Astrocyte (in vitro differentiated cells and primary cell): ENCODE measurements at regions not wholly inside any gene's neighbourhood (a gene's known extent, or its start where the extent isn't known, plus 50 kb on each side); places are given as distances from the start of the nearest gene placed in this dataset.

Experiments used
- DNase-seq: peaks from one replicate; pipeline ENCODE4 v3.0.0-alpha.2; 2010; ENCODE audit warnings: low read depth
- FAIRE-seq: peaks from 2 replicates; lab custom pipeline; 2011; peaks lifted over from hg19 to GRCh38; lab: Jason Lieb, UNC
- H2AFZ ChIP-seq: 2 replicates; pipeline ENCODE4 v1.6.0; 2012; ENCODE audit warnings: low read depth, low read length, inconsistent platforms
- H3K27ac ChIP-seq: 2 replicates; pipeline ENCODE4 v1.5.1; 2011; ENCODE audit warnings: low read depth, low read length, inconsistent platforms
- H3K27me3 ChIP-seq: 2 replicates; pipeline ENCODE4 v1.6.0; 2011; ENCODE audit warnings: low read length, inconsistent platforms; ENCODE audit not compliant: insufficient read depth
- H3K36me3 ChIP-seq: 2 replicates; pipeline ENCODE4 v1.5.1; 2011; ENCODE audit warnings: low read length, inconsistent platforms; ENCODE audit not compliant: insufficient read depth
- H3K4me1 ChIP-seq: 2 replicates; pipeline ENCODE4 v1.5.1; 2011; ENCODE audit warnings: low read length, inconsistent platforms; ENCODE audit not compliant: insufficient read depth
- H3K4me2 ChIP-seq: 2 replicates; pipeline ENCODE4 v1.6.0; 2012; ENCODE audit warnings: low read length, inconsistent platforms
- H3K4me3 ChIP-seq: 2 replicates; pipeline ENCODE4 v1.5.1; 2011; ENCODE audit warnings: low read depth, mild to moderate bottlenecking, low read length, inconsistent platforms; ENCODE audit not compliant: insufficient read depth
- H3K79me2 ChIP-seq: 2 replicates; pipeline ENCODE4 v1.6.0; 2012; ENCODE audit warnings: mild to moderate bottlenecking, low read length, inconsistent platforms; ENCODE audit not compliant: insufficient read depth
- H3K9ac ChIP-seq: 2 replicates; pipeline ENCODE4 v1.6.0; 2012; ENCODE audit warnings: mild to moderate bottlenecking, low read length, inconsistent platforms
- H3K9me3 ChIP-seq: 2 replicates; pipeline ENCODE4 v1.5.1; 2012; ENCODE audit warnings: low read depth, mild to moderate bottlenecking, low read length, inconsistent platforms; ENCODE audit not compliant: insufficient read depth
- H4K20me1 ChIP-seq: 2 replicates; pipeline ENCODE4 v1.6.0; 2012; ENCODE audit warnings: low read length, inconsistent platforms; ENCODE audit not compliant: insufficient read depth
- H3K27ac Mint-ChIP-seq: one replicate; pipeline ENCODE4 v1.8.0; 2021; ENCODE audit warnings: mild to moderate bottlenecking, mixed read lengths; ENCODE audit not compliant: unreplicated experiment
- H3K27me3 Mint-ChIP-seq: one replicate; pipeline ENCODE4 v1.8.0; 2021; ENCODE audit warnings: low read depth, mixed read lengths; ENCODE audit not compliant: unreplicated experiment
- H3K36me3 Mint-ChIP-seq: one replicate; pipeline ENCODE4 v1.8.0; 2021; ENCODE audit warnings: low read depth, mixed read lengths; ENCODE audit not compliant: unreplicated experiment
- H3K4me1 Mint-ChIP-seq: one replicate; pipeline ENCODE4 v1.8.0; 2021; ENCODE audit warnings: low read depth, mixed read lengths; ENCODE audit not compliant: unreplicated experiment
- H3K4me3 Mint-ChIP-seq: one replicate; pipeline ENCODE4 v1.8.0; 2021; ENCODE audit warnings: mild to moderate bottlenecking, moderate library complexity, mixed read lengths; ENCODE audit not compliant: unreplicated experiment
- H3K9me3 Mint-ChIP-seq: one replicate; pipeline ENCODE4 v1.8.0; 2021; ENCODE audit warnings: mild to moderate bottlenecking, mixed read lengths; ENCODE audit not compliant: unreplicated experiment
- CTCF ChIP-seq: IDR thresholded peaks from 2 replicates; pipeline ENCODE4 v1.5.1; 2011; ENCODE audit warnings: low read depth, mild to moderate bottlenecking, inconsistent platforms, low read length, moderate library complexity; ENCODE audit not compliant: insufficient read depth
- EZH2 ChIP-seq: IDR thresholded peaks from 2 replicates; pipeline ENCODE4 v1.6.1; 2012; ENCODE audit warnings: mild to moderate bottlenecking, low read length, inconsistent platforms; ENCODE audit not compliant: insufficient read depth

DNA sequence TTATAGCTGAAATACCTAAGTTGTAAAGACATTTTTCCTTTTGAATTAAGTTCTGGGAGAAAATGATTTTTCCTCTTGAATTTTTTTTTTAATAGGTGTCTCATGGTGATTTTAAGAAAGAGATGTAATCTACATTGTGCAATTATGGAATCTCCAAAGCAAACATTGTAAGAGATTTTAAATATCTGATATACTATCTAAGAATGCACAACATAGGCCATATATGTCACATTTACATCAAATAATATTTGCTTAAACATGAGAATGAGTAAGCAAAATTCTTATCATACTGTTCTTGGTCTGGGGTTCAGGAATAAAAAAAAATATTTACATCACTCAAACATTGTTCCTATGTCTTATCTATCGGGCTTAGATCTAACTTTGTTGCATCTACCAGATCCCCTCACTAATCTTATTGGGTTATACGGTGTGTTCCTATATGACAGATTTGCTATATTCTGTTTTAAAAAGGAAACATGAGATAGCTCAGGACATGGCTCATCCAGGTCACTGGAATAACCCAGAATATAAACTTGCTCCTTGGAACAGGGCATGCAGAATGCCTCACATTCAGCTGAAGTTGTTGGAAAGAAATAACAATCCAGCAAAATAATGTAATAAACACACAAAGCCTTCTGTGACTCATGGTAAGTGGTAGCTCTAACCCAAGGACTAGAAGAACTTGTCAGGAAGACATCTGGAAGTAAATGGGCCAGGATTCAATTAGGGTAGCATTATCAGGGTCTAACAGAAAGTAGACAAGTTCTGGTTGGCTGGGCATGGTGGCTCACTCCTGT lies 794.7 kb downstream of the IPMK start:
- no peaks in the 10 kb centered on the region for H4K20me1 ChIP-seq
- no peak overlapping the region for H3K4me2 ChIP-seq
- Mint-ChIP-seq H3K4me3 (no peak overlapping the region), H3K27ac (no peak overlapping the region), H3K9me3 (no peaks in the 10 kb centered on the region), H3K36me3 (no peaks in the 10 kb centered on the region), H3K27me3 (no peaks in the 10 kb centered on the region), H3K4me1 (no peaks in the 10 kb centered on the region)
- no peak overlapping the region for H3K27ac ChIP-seq
- TF ChIP-seq EZH2 = no peak
- TF ChIP-seq CTCF = no peak
- H2AFZ ChIP-seq = no peak overlapping the region
- H3K9me3 ChIP-seq = no peaks in the 10 kb centered on the region
- H3K27me3 ChIP-seq = no peaks in the 10 kb centered on the region
- DNase-seq = no peak
- no peak overlapping the region for H3K4me3 ChIP-seq
- H3K4me1 ChIP-seq = no peaks in the 10 kb centered on the region
- H3K36me3 ChIP-seq = no peaks in the 10 kb centered on the region
- no peak overlapping the region for H3K9ac ChIP-seq
- FAIRE-seq = no peak
- H3K79me2 ChIP-seq = no peaks in the 10 kb centered on the region

- H3K4me1 Mint-ChIP-seq = no peaks in the 10 kb centered on the region
- no peaks in the 10 kb centered on the region for H3K27me3 ChIP-seq
- H3K36me3 Mint-ChIP-seq = no peaks in the 10 kb centered on the region
Measured at GRCh38 chr10:57468894-57469432, 798.7 kb downstream of the IPMK start.

More at GRCh38 chr10:57468894-57469432, 798.7 kb downstream of the IPMK start:
- Histone ChIP-seq H3K4me1 (no peaks in the 10 kb centered on the region), H3K4me2 (no peak overlapping the region), H4K20me1 (no peaks in the 10 kb centered on the region), H3K27ac (no peak overlapping the region), H3K9ac (no peak overlapping the region), H3K36me3 (no peaks in the 10 kb centered on the region), H3K4me3 (no peak overlapping the region), H2AFZ (no peak overlapping the region), H3K79me2 (no peaks in the 10 kb centered on the region), H3K9me3 (no peaks in the 10 kb centered on the region)
- no peak overlapping the region for H3K4me3 Mint-ChIP-seq
- no peaks in the 10 kb centered on the region for H3K9me3 Mint-ChIP-seq
- H3K27ac Mint-ChIP-seq = no peak overlapping the region
- H3K27me3 Mint-ChIP-seq = no peaks in the 10 kb centered on the region
- FAIRE-seq = no peak
- no peak for DNase-seq
- TF ChIP-seq CTCF (no peak), EZH2 (no peak)
